HT1080 (cell line): ENCODE measurements at regions not wholly inside any gene's neighbourhood (a gene's known extent, or its start where the extent isn't known, plus 50 kb on each side); places are given as distances from the start of the nearest gene placed in this dataset.
"Not testable (repeated sequence)": the region's sequence is repeated elsewhere in the genome, so short reads cannot be mapped to it uniquely, and the experiment has no call there.

Source experiments
- DNase-seq: peaks from one replicate; pipeline ENCODE4 v3.0.0-alpha.2; 2015; ENCODE audit warnings: low read depth

- DNase-seq = no peak
Measured at GRCh38 chr6:140017470-140017869, 643.0 kb upstream of the CITED2 start.

DNA sequence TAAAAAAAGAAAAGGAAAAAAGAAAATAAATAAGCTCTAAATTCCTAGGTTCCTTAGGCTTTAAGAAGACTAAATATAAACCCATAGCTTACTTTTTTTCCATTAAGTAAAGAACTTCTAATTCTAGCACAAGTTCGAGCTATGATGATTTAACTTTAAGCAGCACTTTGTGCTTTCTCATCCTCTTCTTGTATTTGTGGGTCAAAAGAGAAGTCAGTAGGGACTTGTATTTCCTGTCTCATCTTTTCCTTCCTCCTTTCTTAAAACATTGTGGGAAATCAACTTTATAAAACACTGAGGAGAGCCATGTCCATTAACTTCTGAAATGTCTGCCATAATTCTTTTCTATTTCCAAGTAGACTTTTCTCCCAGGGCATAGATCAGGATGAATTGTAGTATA is 637.7 kb upstream of the CITED2 start:
- no peak for DNase-seq

DNA sequence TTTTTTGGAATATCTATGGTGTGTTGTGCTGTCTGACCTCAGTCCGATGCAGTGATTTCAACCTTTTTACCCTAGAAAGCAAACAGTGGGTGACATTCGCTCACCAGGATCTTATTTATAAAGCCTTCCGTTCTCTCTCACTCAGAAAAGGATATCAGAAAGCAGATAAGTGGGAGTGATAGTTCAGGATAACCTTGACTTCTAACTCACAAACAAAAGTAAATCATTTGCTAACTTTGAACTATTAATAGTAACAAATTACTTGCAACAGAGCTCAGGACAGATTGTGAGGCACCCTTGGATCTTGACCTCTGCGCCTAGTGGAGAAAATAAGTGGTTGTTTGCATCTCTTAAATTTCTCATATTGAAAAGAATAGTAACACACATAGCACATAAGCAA is 637.1 kb upstream of the CITED2 start:
- DNase-seq = no peak

- no peak for DNase-seq
Measured at GRCh38 chr6:140009286-140009685, 634.8 kb upstream of the CITED2 start.

DNA sequence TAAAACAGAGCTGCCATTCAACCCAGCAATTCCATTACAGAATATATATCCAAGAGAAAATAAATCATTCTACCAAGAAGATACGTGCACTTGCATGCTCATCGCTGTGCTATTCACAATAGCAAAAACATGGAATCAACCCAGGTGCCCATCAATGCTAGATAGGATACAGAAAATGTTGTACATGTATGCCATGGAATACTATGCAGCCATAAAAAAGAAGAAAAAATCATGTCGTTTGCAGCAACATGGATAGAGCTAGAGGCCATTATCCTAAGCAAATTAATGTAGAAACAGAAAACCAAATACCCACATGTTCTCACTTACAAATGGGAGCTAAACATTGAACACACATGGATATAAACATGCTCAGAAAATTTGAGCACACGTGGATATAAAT is 633.1 kb upstream of the CITED2 start:
- DNase-seq = no peak

GRCh38 chr6:140003217-140003616 is 628.8 kb upstream of the CITED2 start:
- DNase-seq = no peak

DNA sequence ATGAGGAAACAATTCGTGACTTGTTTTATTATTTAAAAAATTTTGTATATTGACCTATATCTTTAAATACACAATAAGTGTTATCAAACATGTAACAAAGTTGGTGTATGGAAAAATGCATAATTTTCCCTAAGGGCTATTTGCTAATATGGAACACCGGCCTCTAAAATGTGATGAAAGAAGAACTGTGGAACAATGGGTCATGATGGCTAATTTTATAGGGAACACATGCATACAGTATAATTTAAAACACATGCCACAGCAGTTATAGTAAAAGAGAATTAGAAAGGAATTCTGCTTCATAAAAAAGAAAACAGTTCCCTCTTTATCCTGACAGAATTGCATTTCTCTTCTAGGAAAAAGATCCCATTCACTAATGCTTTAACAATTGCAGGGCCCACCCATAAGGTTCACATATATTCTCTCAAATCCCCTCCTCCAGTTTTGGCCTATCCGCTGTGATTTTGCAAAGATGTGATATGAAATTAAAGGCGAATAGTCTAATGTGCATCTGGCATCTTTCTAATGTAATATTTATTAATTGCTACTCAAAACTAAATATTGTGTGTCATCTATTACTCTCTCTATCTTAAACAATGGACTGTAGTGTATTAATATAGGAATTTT is 628.1 kb upstream of the CITED2 start:
- DNase-seq = no peak

GRCh38 chr6:140001821-140002341 is 627.4 kb upstream of the CITED2 start:
- no peak for DNase-seq

GRCh38 chr6:140001005-140001404 is 626.6 kb upstream of the CITED2 start:
- DNase-seq = no peak

DNA sequence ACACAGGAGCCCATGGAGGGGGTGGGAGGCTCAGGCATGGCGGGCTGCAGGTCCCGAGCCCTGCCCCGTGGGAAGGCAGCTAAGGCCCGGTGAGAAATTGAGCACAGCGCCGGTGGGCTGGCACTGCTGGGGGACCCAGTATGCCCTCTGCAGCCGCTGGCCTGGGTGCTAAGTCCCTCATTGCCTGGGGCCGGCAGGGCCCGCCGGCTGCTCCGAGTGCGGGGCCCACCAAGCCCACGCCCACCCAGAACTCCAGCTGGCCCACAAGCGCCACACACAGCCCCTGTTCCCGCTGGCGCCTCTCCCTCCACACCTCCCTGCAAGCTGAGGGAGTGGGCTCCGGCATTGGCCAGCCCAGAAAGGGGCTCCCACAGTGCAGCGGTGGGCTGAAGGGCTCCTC is 625.2 kb upstream of the CITED2 start:
- DNase-seq = not testable (repeated sequence)

GRCh38 chr6:139998478-139998877 is 624.0 kb upstream of the CITED2 start:
- DNase-seq = not testable (repeated sequence)

- DNase-seq = peak; percentile 31
Measured at GRCh38 chr6:139996253-139996834, 621.9 kb upstream of the CITED2 start.

- DNase-seq = no peak
Measured at GRCh38 chr6:139994998-139995397, 620.5 kb upstream of the CITED2 start.

DNA sequence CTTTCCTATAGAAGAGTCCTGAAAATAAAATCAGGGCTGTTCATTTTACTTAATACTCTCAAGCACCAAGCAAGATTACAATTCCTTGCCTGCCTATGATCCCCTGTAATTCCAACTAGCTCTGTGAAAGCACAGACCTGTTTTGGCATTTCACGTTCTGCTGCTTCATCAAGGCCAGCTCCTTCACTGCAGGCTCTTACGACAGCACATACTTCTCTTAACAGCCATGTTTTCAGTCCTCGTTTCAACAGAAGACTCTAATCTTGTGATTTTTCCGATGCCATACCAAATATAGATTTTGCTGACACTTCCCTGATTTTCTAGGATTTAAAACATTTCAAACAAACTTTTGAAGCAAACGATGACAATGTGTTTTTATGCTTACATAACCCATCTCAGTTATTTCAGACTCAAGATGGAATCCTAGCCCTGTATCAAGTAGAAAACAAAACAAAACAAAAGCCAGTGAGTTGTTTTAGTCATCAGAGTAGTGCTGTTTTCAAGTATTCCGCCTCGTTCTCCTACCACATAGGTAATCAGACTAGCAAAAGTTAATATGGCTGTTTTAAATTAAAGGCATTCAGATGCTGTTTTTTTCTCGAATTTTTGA is 616.5 kb upstream of the CITED2 start:
- no peak for DNase-seq

DNA sequence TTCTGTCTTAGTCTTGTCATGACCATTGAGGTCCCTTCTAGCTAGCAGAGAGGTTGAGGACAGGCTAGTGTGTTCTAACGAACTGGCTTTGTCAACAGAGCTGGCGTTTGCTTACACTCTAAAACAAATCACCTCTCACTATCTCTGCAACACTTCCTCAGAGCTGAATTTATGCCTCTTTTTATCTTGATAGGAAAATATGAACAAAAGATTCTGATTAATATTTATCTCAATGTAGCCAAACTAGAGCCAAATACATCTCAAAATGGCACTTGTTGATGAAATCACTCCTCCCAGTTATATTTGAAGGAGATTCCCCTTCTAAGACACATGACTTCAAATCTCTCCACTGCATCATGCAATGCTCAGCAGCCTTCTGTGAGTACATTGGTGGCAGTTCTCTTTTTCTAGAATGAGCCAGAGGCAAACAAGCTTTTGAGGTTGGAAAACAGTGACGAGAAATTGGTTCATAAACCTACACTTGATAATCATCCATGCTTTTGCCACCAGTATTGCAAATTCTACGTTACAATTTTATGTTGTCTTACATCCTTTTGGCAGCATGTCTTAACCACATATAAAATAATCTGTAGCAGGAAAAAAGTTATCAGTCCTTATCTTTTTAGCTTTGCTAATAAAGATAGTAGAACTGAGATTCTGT is 615.7 kb upstream of the CITED2 start:
- no peak for DNase-seq

DNA sequence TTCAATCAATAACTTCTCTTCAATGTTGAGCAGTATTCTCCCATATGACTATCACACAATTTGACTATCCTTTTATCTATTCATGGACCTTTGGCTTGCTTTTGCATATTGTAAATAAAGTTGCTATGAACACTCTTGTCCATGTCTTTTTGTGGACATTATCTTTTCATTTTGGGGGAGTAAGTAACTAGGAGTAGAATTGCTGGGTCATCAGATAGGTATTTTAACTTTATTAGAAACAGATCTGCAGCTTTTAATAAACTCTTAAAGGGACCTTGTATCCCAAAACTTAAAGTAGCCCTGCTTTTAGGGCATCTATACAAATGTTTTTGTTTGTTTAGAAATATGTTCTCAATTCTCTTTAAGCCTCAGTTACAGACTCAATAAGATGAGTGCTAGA is 614.2 kb upstream of the CITED2 start:
- no peak for DNase-seq

DNA sequence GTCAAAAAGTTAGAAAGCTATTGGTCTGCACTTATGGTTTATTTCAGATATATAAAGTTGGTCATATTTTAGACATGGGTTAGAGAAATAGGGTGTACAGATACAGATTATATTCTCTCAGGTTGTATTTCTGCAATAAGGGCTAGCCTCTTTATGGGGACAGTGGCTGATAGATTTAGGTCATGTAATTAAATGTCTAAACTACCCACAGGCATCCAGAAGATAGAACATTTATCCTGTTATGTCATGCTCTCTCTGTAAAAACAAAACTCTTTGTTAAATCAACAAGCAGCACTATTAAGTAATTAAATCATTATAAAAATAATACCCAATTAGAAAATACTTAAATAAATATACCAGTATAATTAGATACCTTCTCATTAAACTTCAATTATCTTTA is 612.6 kb upstream of the CITED2 start:
- DNase-seq = no peak

- DNase-seq = no peak
Measured at GRCh38 chr6:139985236-139985815, 610.9 kb upstream of the CITED2 start.

DNA sequence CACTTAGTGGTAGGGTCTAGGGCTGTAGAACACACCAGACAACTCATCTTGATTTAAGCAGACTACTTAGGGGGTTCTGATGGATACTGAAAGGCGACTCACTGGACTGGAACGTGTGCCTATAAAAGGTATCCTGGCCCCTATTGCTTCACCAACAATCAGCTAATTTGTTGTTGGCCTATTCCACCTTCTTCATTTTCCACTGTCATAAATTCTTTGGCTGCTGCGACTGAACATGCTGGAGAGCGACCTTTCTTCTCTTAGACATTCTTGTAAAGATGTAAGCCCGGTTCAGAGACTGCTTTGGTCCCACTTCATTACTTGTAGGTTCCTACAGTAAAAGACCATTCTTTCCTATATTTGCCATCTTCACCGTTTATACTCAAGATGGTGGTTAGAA is 609.9 kb upstream of the CITED2 start:
- DNase-seq = no peak

DNA sequence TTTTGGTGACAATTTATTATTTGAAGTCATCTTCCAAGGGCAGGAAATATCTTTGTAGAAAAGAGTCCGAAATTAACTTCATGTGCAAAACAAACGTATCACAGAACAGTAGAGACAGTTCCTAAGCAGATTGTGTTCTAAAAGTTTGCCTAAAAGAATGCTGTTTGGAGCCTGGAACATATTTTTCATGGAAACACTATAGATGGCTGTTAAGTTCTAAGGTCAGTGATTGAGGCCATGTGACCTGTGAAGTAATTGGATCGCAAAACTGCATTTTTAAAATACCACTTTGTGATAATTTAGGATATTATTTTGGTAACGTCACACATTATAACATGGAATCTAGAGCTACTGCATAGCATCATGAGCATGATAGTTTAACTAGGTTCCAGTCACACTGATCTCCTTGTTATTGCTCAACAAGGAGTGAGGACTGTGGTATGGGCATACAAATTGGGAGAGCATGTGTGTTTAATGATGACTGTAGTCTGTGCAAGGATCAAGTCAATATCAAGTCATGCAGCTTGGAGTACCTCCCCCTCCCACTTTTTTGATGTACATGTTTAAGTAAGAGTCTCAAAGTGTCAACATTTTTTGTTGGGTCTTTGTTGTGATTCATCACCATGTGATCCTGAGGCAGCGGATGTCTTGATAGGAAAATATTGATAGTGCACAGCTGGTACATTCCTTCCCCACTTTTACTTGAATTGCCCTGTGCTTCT is 609.3 kb upstream of the CITED2 start:
- no peak for DNase-seq

- no peak for DNase-seq
Measured at GRCh38 chr6:139982652-139983295, 608.3 kb upstream of the CITED2 start.
